Endothelial cell of umbilical vein (primary cell): ENCODE measurements at regions not wholly inside any gene's neighbourhood (a gene's known extent, or its start where the extent isn't known, plus 50 kb on each side); places are given as distances from the start of the nearest gene placed in this dataset.

ENCODE experiments used
- BruUV-seq: library from RNA; stranded (reverse); fragments of 400-500 nt; replicated peaks from 2 replicates; lab custom pipeline; 2021; lab: Mats Ljungman, UMichigan
- CTCF ChIA-PET: fragments of 300-600, 350-600 bp; sonication (Branson Sonifier 250); formaldehyde crosslinking; loops from one replicate; lab custom pipeline; 2021; ENCODE audit warnings: antibody characterized with exemption, inconsistent platforms; lab: Charles Lee
- POLR2A ChIA-PET: fragments of 300-600, 350-600 bp; sonication (Branson Sonifier 250); formaldehyde crosslinking; loops from one replicate; lab custom pipeline; 2021; ENCODE audit warnings: antibody characterized with exemption, inconsistent platforms; lab: Charles Lee
- DNase-seq: peaks from one replicate; pipeline ENCODE4 v3.0.0-alpha.2; 2011; ENCODE audit warnings: low read depth, low spot score
- FAIRE-seq: peaks from 2 replicates; lab custom pipeline; 2011; peaks lifted over from hg19 to GRCh38; lab: Jason Lieb, UNC
- H2AFZ ChIP-seq: 2 replicates; pipeline ENCODE4 v1.6.0; 2012; ENCODE audit warnings: low read depth, low read length, control low read depth, inconsistent platforms
- H3K27ac ChIP-seq: 2 replicates; pipeline ENCODE4 v1.5.1; 2011; ENCODE audit warnings: low read depth, mild to moderate bottlenecking, control low read depth, low read length, moderate library complexity; ENCODE audit not compliant: insufficient read depth
- H3K27me3 ChIP-seq, 2 experiments: 2 replicates each; pipeline versions ENCODE4 v1.6.0 to v1.6.1; 2011; ENCODE audit warnings: low read length in 2 of 2, mixed read lengths in 1 of 2; ENCODE audit not compliant: control insufficient read depth in 2 of 2, insufficient read depth in 2 of 2
- H3K36me3 ChIP-seq, 2 experiments: 2 replicates in 1 of 2; 3 replicates in 1 of 2; pipeline ENCODE4 v1.5.1; 2011; ENCODE audit warnings: low read length in 2 of 2, mild to moderate bottlenecking in 1 of 2, moderate library complexity in 1 of 2; ENCODE audit not compliant: control insufficient read depth in 2 of 2, insufficient read depth in 2 of 2; ENCODE audit errors: extremely low read depth in 1 of 2
- H3K4me1 ChIP-seq: 3 replicates; pipeline ENCODE4 v1.5.1; 2011; ENCODE audit warnings: mild to moderate bottlenecking, low read length; ENCODE audit not compliant: control insufficient read depth, insufficient read depth; ENCODE audit errors: extremely low read depth
- H3K4me2 ChIP-seq: 2 replicates; pipeline ENCODE4 v1.6.1; 2011; ENCODE audit warnings: low read length, control low read depth, mixed read lengths; ENCODE audit not compliant: insufficient read depth
- H3K4me3 ChIP-seq, 3 experiments: fragments of 200-600 bp in 1 of 3; sonication (generic), shearing (Covaris generic) in 1 of 3; replicated peaks in 1 of 3; 2 replicates each; pipeline ENCODE4 v1.5.1; 2011 to 2016; ENCODE audit warnings: control low read depth in 3 of 3, low read length in 3 of 3, mild to moderate bottlenecking in 2 of 3, inconsistent platforms in 1 of 3, low read depth in 1 of 3, moderate library complexity in 1 of 3; ENCODE audit not compliant: insufficient read depth in 1 of 3
- H3K79me2 ChIP-seq: 2 replicates; pipeline ENCODE4 v1.6.0; 2012; ENCODE audit warnings: low read length, inconsistent platforms; ENCODE audit not compliant: control insufficient read depth, insufficient read depth
- H3K9ac ChIP-seq: replicated peaks from 2 replicates; pipeline ENCODE3; 2011; ENCODE audit warnings: low read length, control low read depth; ENCODE audit not compliant: insufficient read depth; ENCODE audit errors: extremely low read depth
- H3K9me1 ChIP-seq: replicated peaks from 3 replicates; pipeline ENCODE4 v1.6.0; 2011; ENCODE audit warnings: mild to moderate bottlenecking, low read length; ENCODE audit not compliant: control insufficient read depth, insufficient read depth; ENCODE audit errors: extremely low read depth
- H3K9me3 ChIP-seq: replicated peaks from 2 replicates; pipeline ENCODE4 v1.5.1; 2012; ENCODE audit warnings: low read length, inconsistent platforms; ENCODE audit not compliant: control insufficient read depth, insufficient read depth
- H4K20me1 ChIP-seq: replicated peaks from 2 replicates; pipeline ENCODE3; 2011; ENCODE audit warnings: mild to moderate bottlenecking, low read length; ENCODE audit not compliant: control insufficient read depth, insufficient read depth; ENCODE audit errors: extremely low read depth
- EZH2 ChIP-seq: IDR thresholded peaks from 2 replicates; pipeline ENCODE4 v1.6.1; 2012; ENCODE audit warnings: borderline replicate concordance, low read depth, mild to moderate bottlenecking, moderate library complexity, low read length, inconsistent platforms; ENCODE audit not compliant: severe bottlenecking
- FOS ChIP-seq: IDR thresholded peaks from 2 replicates; pipeline ENCODE4 v1.6.1; 2011; ENCODE audit warnings: mild to moderate bottlenecking, low read length, moderate library complexity, borderline replicate concordance; ENCODE audit not compliant: insufficient read depth
- GATA2 ChIP-seq: IDR thresholded peaks from 2 replicates; pipeline ENCODE4 v1.7.0; 2011; ENCODE audit warnings: low read depth, mild to moderate bottlenecking, moderate library complexity, mixed read lengths, low read length; ENCODE audit not compliant: insufficient read length, insufficient read depth
- JUN ChIP-seq: IDR thresholded peaks from 2 replicates; pipeline ENCODE4 v1.6.1; 2011; ENCODE audit warnings: borderline replicate concordance, low read depth; ENCODE audit not compliant: insufficient read length, insufficient read depth
- MYC ChIP-seq: IDR thresholded peaks from one replicate; pipeline ENCODE4 v1.6.1; 2011; ENCODE audit warnings: mild to moderate bottlenecking, low read depth, low read length
- POLR2A ChIP-seq: IDR thresholded peaks from 2 replicates; pipeline ENCODE4 v1.6.1; 2012; ENCODE audit warnings: low read depth, mild to moderate bottlenecking, control low read depth, low read length
- POLR2AphosphoS5 ChIP-seq: IDR thresholded peaks from 2 replicates; pipeline ENCODE4 v1.6.1; 2012; ENCODE audit warnings: low read depth, mild to moderate bottlenecking, control low read depth, low read length, moderate library complexity; ENCODE audit not compliant: insufficient read depth
- dilution Hi-C: fragments of 300-500 bp; cut with MboI; formaldehyde crosslinking; loops from one replicate; pipeline ENCODE4 v1.15.0; 2019; ENCODE audit warnings: low sequenced_read_pairs; ENCODE audit not compliant: extremely low pct_ligation_motif_present
- intact Hi-C: fragments of 100-400 bp; cut with micrococcal nuclease; formaldehyde crosslinking; loops from one replicate; pipeline ENCODE4 v1.10.0; 2022
- TF ChIP-seq, protein P1 (sequence below), 2 donors: IDR thresholded peaks; 1 replicate in 1 of 2; 2 replicates in 1 of 2; pipeline ENCODE4 v1.5.1; 2011; ENCODE audit warnings: low read length in 2 of 2, mild to moderate bottlenecking in 2 of 2, moderate library complexity in 2 of 2, control low read depth in 1 of 2, inconsistent platforms in 1 of 2, low read depth in 1 of 2; ENCODE audit not compliant: insufficient read depth in 1 of 2; ENCODE audit errors: extremely low read depth in 1 of 2
- TF ChIP-seq, protein P2 (sequence below): IDR thresholded peaks from 2 replicates; pipeline ENCODE4 v1.6.1; 2011; ENCODE audit not compliant: insufficient read depth, insufficient read length

DNA sequence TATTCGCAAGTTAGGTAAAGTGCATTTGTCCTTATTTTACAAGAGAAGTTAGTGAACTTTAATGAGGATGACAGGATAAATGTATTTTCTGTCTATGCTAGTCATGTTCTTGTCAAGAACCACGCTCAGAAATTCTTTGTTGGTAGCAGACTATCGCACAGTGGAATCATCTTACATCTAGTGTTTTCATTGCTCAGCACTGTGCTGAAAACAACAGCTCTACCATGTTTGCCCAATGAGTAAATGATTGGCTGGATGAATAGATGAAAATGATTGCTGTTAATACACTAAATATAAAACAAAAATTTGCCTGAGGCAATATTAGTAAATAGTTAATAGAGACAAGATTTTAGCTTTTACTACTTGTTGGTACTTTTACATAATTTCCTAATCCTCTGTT lies 265.3 kb upstream of the GOLIM4 start:
- dilution Hi-C loops (no loop called here), intact Hi-C loops (no loop called here)
- no peaks in the 10 kb centered on the region for H3K9me3 ChIP-seq
- H3K9ac ChIP-seq = no peak overlapping the region
- no peak overlapping the region for H2AFZ ChIP-seq
- BruUV-seq = no TSS peak
- no peaks in the 10 kb centered on the region for H3K27me3 ChIP-seq
- no peaks in the 10 kb centered on the region for H3K79me2 ChIP-seq
- CTCF ChIA-PET = no interaction called here
- no peak overlapping the region for H3K4me2 ChIP-seq
- TF ChIP-seq FOS (no peak), MYC (no peak), JUN (no peak), POLR2AphosphoS5 (no peak), POLR2A (no peak), GATA2 (no peak), EZH2 (no peak)
- TF ChIP-seq, protein P1, sequence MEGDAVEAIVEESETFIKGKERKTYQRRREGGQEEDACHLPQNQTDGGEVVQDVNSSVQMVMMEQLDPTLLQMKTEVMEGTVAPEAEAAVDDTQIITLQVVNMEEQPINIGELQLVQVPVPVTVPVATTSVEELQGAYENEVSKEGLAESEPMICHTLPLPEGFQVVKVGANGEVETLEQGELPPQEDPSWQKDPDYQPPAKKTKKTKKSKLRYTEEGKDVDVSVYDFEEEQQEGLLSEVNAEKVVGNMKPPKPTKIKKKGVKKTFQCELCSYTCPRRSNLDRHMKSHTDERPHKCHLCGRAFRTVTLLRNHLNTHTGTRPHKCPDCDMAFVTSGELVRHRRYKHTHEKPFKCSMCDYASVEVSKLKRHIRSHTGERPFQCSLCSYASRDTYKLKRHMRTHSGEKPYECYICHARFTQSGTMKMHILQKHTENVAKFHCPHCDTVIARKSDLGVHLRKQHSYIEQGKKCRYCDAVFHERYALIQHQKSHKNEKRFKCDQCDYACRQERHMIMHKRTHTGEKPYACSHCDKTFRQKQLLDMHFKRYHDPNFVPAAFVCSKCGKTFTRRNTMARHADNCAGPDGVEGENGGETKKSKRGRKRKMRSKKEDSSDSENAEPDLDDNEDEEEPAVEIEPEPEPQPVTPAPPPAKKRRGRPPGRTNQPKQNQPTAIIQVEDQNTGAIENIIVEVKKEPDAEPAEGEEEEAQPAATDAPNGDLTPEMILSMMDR (IDR thresholded peaks at IDR 0.05; ENCODE audit: extremely low read depth in 1 of 2, insufficient read depth in 1 of 2, low read depth in 1 of 2, low read length in 2 of 2) = no peak
- TF ChIP-seq, protein P2, sequence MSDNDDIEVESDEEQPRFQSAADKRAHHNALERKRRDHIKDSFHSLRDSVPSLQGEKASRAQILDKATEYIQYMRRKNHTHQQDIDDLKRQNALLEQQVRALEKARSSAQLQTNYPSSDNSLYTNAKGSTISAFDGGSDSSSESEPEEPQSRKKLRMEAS = no peak
- H3K4me1 ChIP-seq = no peaks in the 10 kb centered on the region
- H4K20me1 ChIP-seq = no peaks in the 10 kb centered on the region
- no peak overlapping the region for H3K27ac ChIP-seq
- FAIRE-seq (no peak), DNase-seq (no peak)
- POLR2A ChIA-PET = no interaction called here
- H3K36me3 ChIP-seq = no peaks in the 10 kb centered on the region
- no peaks in the 10 kb centered on the region for H3K9me1 ChIP-seq
- no peak overlapping the region for H3K4me3 ChIP-seq
